SW 1271 (cell line): ENCODE measurements at regions not wholly inside any gene's neighbourhood (a gene's known extent, or its start where the extent isn't known, plus 50 kb on each side); places are given as distances from the start of the nearest gene placed in this dataset.
"Not testable (repeated sequence)": the region's sequence is repeated elsewhere in the genome, so short reads cannot be mapped to it uniquely, and the experiment has no call there.

Experiments
- DNase-seq, 2 experiments: peaks; one replicate each; lab custom pipeline; 2025; lab: John Stamatoyannopoulos, UW

- no peak for DNase-seq
These were observed 572.9 kb downstream of the LTN1 start for GRCh38 chr21:28419811-28420210.

- DNase-seq = no peak
These were observed 573.8 kb downstream of the LTN1 start for GRCh38 chr21:28418726-28419514.

- DNase-seq = no peak
These were observed 582.4 kb downstream of the LTN1 start for GRCh38 chr21:28410256-28410655.

DNA sequence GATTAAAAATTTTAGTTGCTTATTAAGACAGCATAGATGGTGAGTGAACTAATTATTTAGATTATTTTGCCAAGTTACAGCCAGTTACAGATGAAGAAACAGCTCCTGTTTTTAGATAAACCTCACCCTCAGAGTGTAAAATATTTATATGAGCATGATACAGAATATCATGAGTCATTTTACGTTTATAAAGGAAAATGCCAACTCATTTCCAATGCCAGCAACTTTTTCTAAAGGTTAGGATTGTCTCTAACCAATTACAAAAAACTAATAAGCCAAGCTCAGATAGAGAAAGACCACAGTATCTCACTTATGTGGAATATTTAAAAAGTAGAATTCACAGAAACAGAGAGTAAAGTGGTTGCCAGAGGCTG is 590.1 kb downstream of the LTN1 start:
- DNase-seq = no peak

DNA sequence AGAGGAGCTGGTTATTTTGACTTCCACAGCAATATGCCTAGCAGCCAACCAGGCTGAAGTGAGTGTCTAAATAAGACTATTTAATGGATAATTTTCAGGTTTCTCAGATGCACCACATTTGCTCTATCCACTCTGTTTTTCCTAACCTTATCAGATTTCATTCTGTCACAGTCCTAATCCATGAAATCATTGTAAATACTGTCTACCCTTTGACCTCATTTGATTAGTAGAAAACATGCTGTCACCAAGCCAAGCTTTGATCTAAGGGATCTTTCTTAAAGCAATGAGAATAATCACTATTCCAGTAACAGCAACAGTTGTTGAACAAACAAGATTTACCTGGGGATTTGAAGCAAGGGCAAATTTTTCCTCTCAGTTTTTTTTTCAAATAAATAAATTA is 595.6 kb downstream of the LTN1 start:
- DNase-seq = no peak

GRCh38 chr21:28396421-28396820 is 596.3 kb downstream of the LTN1 start:
- DNase-seq = no peak

DNA sequence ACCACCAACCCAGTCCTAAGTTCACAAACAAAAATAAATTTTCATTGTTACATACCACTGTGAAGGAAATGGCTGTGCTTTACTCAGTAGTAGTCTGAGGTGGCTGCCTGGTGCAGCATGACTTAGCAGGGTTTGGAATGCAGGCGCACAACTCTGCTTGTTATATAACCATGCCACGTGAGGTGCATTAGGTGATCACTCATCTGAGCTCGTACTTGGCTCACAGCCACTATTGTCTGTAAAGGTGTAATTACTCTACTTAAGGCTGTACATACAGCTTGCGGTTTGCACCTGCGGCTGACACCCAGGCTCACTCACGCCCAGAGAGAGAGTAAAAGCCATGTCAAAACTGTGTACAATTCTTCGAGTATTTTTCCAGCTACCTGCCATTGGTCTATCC is 599.4 kb downstream of the LTN1 start:
- no peak for DNase-seq

- DNase-seq = no peak
These were observed 600.5 kb downstream of the LTN1 start for GRCh38 chr21:28391938-28392849.

- DNase-seq = no peak
These were observed 605.5 kb downstream of the LTN1 start for GRCh38 chr21:28387220-28387619.

- no peak for DNase-seq
These were observed 606.8 kb downstream of the LTN1 start for GRCh38 chr21:28385845-28386244.

DNA sequence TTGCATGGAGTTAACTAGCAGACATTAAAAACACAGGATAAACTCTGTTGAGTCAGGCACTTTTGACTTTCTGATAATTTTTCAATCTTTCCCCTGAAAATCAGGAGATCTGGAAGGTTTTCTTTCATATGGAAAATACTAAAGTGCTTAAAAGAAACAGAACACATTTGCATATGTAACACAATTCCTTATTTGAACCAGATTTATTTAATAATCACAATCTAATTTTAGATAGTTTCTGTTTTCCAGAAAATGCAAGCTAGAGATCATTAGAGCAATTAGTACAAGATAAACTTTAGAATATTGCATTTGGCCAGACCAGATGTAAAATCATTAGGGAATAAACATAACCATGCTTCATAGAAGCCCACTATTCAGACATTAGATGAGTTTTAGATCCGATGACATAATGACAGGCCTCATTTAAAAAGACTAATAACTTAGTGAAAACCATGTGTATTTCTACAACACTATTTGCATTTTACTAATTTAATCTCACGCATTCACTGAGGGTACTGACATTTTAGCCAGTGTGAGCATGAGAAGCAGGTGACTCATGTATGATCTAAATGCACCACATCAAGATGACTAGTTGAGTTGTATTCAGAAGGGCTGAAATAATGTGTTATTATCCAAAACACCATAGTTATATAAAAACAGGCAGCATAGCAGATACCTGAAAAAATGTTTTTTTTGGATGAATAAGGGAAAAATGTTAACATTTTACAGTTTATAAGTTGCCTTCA is 611.5 kb downstream of the LTN1 start:
- DNase-seq = not testable (repeated sequence)

DNA sequence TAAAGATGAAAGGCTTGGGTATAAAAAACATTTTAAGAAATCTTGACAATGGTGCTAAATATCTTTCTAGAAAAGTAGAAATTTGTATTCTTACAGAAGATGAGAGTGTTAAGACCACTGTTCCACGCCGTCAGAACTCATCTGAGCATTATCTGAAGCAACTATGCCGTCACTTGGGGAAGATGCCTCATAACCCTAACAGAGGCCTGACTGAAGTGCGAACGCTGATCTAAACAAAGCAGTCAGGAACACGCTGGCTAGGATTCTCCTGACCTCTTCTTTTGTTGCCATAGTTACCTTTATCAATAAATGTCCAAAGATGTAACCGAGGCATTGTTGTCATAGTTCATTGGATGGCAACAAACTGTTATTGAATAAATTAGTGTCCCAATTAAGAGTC is 612.4 kb downstream of the LTN1 start:
- DNase-seq = no peak

GRCh38 chr21:28378026-28378425 is 614.7 kb downstream of the LTN1 start:
- DNase-seq = no peak

DNA sequence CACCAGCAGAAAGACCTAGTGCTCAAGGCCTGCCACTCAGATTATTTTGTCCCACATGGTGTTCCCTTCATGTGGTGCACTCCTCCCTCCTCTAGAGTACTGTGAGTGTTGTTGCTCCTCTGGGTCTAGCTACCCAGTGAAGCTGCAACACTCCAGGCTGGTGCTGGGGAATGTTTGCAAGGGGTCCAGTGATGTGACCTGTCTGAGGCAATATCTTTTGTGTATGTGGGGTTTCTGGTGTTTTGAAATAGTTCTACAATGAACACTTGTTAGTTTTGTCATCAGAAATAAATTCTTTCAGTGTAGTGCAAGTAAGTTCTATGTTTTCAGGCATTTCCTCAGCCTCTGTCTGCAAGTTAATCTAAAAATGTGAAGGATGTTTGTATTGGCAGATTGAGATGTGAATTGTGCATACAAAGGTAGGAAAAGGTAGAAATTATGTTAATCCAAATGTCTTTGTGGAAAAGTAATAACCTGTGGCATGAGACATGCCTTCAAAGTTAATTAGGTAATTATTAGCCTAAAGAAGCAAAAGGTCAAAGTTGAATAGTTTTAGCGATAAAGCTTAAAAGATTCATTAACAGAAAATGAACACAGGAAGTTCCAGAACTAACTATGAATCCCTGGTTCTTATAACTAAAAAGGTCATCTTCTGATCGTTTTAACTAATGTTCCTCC is 616.8 kb downstream of the LTN1 start:
- DNase-seq = no peak

- DNase-seq = no peak
These were observed 617.8 kb downstream of the LTN1 start for GRCh38 chr21:28374881-28375280.

- DNase-seq = no peak
These were observed 621.0 kb downstream of the LTN1 start for GRCh38 chr21:28371713-28372112.

GRCh38 chr21:28359300-28359699 is 633.4 kb downstream of the LTN1 start:
- no peak for DNase-seq

DNA sequence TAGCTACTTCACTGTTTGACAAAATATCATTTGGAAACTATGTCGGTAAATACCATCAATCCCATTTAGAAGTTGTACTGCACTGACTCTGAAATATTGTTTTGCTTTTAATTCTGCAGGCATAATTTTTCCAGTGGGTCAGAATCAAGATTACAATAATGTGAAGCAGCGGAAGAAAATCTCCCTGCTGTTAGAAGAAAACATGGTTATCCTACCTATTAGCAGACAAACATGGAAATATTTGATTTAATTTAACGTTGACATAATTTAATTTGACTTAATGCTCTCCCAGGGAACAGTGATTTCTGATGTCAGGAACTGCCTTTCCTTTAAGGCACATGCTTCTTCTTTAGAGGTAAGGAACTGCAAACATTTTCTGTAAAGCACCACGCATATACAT is 634.0 kb downstream of the LTN1 start:
- no peak for DNase-seq

DNA sequence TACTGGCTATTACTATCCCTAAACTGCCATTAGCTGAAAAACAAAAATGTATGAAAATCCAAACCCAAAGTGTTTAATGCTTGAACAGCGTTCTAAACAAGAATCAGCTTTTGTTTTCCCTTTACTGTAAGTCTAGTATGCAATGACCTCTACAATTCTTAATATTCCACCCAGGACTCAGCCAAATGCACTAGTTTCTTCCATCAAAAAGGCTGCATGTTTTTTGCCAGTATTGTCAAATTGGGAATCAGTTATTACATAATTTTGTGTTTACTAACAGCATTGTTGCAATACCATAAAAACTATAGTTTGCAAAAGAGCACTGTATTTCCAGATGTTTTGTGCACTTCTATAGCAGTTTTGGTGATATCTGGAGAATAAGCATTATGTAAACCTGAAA is 634.5 kb downstream of the LTN1 start:
- no peak for DNase-seq

- DNase-seq = no peak
These were observed 634.9 kb downstream of the LTN1 start for GRCh38 chr21:28357743-28358142.

- DNase-seq = no peak
These were observed 636.3 kb downstream of the LTN1 start for GRCh38 chr21:28356422-28356821.

- no peak for DNase-seq
These were observed 646.7 kb downstream of the LTN1 start for GRCh38 chr21:28345934-28346333.
